ENCODE measurements at regions not wholly inside any gene's neighbourhood (a gene's known extent, or its start where the extent isn't known, plus 50 kb on each side); places are given as distances from the start of the nearest gene placed in this dataset.

GRCh38 chr5:68433923-68434879, 218.6 kb downstream of the PIK3R1 start:
- peak overlapping the region in 4 of 5 experiments; percentile 12 to 29 (median 14) for H3K4me3 ChIP-seq (ENCODE audit: control extremely low read depth in 1 of 5, extremely low read depth in 1 of 5, insufficient read depth in 1 of 5, low read depth in 2 of 5, low read length in 4 of 5)
- WGBS (ENCODE audit: insufficient coverage), result 26% methylated on average over 26 of the region's 27 CpGs
- peak; percentile 97 for ATAC-seq (ENCODE audit: low read depth)

More at GRCh38 chr5:68433923-68434879, 218.6 kb downstream of the PIK3R1 start:
- Histone ChIP-seq H3K36me3 (replicated peaks in 1 of 2; ENCODE audit: control extremely low read depth in 1 of 2, control insufficient read depth in 1 of 2, extremely low read depth in 1 of 2, insufficient read depth in 2 of 2, low read length in 1 of 2) (no peaks in the 10 kb centered on the region), H3K27me3 (replicated peaks in 1 of 4; ENCODE audit: control extremely low read depth in 1 of 4, control insufficient read depth in 3 of 4, insufficient read depth in 4 of 4, low read length in 3 of 4) (no peaks in the 10 kb centered on the region), H4K20me1 (ENCODE audit: control insufficient read depth, insufficient read depth, low read length, poor library complexity, severe bottlenecking) (no peaks in the 10 kb centered on the region), H3K4me2 (replicated peaks; ENCODE audit: low read depth, low read length, poor library complexity, severe bottlenecking) (peak overlapping the region; percentile 58), H3K27ac (ENCODE audit: low read length in 2 of 2) (peak overlapping the region; percentile 50 to 64), H3K79me2 (ENCODE audit: control insufficient read depth, insufficient read depth, low read length) (no peaks in the 10 kb centered on the region), H3K9me3 (ENCODE audit: control extremely low read depth in 1 of 3, control insufficient read depth in 2 of 3, insufficient read depth in 1 of 3, low read length in 2 of 3) (no peaks in the 10 kb centered on the region), H3K9ac (ENCODE audit: low read length) (peak overlapping the region; percentile 16), H2AFZ (ENCODE audit: insufficient read depth, low read depth, low read length, poor library complexity, severe bottlenecking) (peak overlapping the region; percentile 49), H3K4me1 (ENCODE audit: control insufficient read depth in 2 of 2, insufficient read depth in 2 of 2, low read length in 2 of 2) (peaks cover 28 to 30% of the 10 kb centered on the region in 2 donors)
- intact Hi-C loops (cut with micrococcal nuclease), result loop anchor here (1.0 to 10.0 kb wide), 3 partner anchors 219 to 1239 kb away; partner anchors contain the start of genes CD180 and PIK3R1
- peak; percentile 84 for DNase-seq
- H3K9me3 Mint-ChIP-seq (ENCODE audit: insufficient read depth), result no peaks in the 10 kb centered on the region
- peaks cover 33% of the 10 kb centered on the region for H3K4me1 Mint-ChIP-seq
- peak overlapping the region; percentile 78 for H3K4me3 Mint-ChIP-seq
- TF ChIP-seq EZH2 (IDR thresholded peaks at IDR 0.05; ENCODE audit: borderline replicate concordance, insufficient read depth, low read depth, low read length, poor library complexity, severe bottlenecking) (no peak), CTCF (IDR thresholded peaks at IDR 0.05) (no peak)
- no peaks in the 10 kb centered on the region for H3K27me3 Mint-ChIP-seq
- peak overlapping the region; percentile 89 for H3K27ac Mint-ChIP-seq
- POLR2A ChIA-PET, result no interaction called here
- CTCF ChIA-PET, result interaction anchor here (0.6 to 1.7 kb wide), 5 partner anchors 27 to 162 kb away, joined by 3 to 8 read pairs (median 4); no protein-coding TSS in a partner anchor
